HT1080 (cell line): ENCODE measurements at regions not wholly inside any gene's neighbourhood (a gene's known extent, or its start where the extent isn't known, plus 50 kb on each side); places are given as distances from the start of the nearest gene placed in this dataset.

Experiments used
- DNase-seq: peaks from one replicate; pipeline ENCODE4 v3.0.0-alpha.2; 2015; ENCODE audit warnings: low read depth

DNA sequence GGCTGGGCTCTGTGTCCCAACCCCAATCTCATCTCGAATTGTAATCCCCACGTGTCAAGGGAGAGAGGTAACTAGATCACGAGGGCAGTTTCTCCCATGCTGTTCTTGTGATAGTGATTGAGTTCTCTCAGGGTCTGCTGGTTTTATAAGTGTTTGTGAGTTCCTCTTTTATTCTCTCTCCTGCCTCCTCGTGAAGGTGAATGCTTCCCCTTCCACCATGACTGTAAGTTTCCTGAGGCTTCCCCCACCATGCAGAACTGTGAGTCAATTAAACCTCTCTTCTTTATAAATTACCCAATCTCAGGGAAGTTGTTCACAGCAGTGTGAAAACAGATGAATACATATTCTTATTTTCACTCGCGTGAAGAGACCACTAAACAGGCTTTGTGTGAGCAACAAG lies 148.2 kb downstream of the TMEM30B start:
- DNase-seq: no peak

DNA sequence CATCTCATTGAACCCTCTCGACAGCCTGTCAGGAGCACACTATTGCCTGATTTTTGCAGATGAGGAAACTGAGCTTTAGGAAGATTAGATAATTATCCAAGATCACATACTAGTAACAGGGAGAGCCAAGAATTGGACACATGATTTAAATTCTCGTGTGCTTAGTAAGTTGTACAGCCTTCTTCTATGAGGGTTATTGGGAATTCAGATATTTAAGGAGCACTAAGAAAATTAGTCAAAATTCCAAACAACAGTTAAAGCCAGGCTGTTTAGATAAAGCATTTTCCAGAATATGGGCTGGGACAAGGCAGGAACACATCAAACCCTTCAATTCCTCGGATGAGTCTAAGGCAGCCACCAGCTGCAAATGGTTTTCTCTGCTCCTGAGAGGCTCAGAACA lies 148.8 kb downstream of the TMEM30B start:
- no peak for DNase-seq

DNA sequence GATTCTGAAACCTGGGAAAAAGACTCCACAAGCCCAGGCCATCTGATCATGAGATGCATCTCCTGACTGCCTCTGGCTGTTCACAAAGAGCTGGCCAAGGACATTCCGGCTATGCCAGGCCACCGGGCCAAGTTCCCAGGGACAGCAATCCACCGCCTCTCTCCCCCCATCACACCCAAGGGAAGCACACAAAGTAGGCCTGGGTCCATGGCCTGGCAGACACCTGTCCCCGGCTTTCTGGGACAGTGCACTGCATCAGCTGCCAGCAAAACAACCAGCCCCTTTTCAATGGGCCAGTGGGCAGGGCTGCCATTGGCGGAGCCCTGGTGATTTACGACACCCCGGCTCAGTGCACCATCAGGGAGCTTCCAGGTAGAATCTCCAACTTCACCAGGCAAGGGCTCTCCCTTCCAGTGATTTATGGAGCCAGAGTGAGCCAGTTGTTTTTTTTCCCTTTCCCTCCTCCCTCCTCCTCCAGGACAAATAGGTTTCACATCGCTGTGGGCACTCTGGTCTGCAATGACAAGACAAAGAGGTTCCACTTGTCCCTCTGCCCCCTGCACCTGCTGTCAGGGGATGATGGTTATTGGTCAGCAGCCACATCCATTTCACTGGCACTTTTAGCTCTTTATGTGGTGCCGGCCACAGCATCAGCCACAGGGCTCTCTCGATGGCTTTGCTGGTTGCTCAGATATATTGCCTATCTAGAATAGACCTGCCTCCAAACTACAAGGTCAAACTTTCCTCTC lies 149.6 kb downstream of the SLC38A6 start:
- DNase-seq: no peak

DNA sequence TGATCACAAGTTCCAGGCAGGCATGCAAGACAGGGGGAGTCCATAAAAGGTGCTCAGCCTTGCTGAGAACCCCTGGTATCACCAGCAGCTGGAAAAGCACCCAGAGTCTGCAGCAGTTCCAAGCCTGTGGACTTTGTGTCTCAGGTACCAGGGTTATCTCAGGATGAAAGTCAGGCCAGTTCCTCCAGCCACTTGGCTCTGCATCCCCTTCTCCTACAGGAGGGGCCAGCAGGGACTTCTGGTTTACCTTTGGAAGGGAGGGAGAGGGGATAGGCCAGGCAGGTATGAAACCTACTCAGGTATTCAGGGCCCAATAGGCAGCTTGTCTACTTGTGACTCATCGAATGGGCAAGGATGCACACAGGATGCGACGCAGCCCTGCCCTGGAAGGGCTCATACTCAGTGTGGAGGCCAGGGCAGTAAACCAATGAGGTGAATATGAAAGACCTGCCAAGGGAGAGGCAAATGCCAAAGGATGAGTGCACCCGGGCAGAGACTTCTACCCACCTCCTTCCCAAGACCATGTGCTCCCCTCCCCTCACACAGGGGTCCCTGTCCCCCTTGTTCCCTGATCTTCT lies 148.2 kb downstream of the SLC38A6 start:
- no peak for DNase-seq

DNA sequence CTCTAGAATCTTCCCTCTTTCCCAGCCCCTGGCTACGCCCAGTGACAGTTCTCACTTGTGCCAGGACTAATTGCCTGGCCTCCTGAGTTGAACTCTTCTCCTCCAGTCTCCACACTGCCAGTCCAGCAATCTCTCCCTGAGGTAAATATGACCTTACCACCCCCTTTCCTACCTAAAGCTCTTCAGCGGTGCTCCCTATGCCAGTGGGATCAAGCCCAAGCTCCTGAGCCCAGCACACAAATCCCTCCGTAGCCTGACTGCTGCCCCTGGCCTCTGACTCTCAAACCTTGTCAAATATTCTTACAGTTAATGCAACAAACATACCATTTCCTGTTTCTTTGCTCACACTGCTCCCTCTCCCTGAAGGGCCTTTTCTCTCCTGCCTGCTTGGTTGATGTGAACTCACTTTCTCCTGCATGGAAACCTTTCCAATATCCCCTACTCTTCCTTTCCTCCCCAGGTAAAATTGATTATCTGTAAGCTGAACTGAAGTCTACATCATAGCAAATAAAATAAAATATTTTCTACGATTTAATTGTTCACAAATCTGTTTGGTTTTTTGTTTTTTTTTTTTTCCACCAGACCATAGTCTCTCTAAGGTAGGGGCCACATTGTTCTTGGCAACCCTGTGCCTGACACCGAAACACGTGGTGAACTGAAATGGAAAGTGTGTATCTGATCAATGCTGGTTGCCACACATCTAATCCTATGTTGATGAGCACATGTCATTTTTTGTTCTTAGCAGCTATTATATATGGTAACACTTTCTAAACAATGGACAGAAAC lies 147.5 kb downstream of the SLC38A6 start:
- no peak for DNase-seq

DNA sequence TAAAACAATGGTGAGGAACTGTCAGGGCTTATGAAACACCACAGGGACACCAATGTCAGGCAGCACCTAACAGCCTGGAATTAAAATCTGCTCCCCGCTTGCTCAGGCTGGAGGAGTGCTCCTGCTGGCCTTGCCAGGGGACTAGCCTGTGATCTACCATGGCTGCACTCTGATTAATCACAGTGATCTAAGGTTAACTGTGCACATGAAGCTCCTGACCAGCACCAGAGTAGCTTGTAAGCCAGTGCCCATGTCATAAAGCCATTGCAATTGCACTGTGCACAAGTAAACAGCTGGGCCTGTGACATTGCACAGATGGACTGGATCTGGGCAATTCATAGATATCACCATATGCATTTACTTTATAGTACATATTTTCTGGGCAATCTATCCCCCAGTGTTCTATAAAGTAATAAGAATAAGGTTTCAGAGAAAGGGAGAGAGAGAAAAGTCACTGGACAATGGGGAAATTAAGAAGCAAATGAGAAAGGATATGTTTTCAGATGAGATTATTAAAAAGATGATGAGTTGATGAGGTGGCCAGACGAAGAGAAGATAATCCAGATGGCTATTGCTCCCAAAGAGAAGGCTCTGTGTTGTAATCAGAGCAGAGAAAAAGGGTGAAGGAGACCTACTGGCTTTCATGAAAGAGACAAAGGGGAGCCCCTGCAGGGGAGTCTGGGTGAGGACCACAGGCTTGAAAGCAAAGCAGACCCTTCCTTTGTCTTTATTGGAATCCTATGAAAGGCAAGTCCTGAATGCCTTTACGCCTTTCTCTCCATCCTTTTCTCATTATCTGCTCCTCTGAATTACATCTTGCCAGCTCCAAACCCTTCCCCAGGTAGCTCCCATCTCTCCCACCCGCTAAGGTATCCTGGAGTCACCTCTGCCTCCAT lies 145.8 kb downstream of the SLC38A6 start:
- no peak for DNase-seq

DNA sequence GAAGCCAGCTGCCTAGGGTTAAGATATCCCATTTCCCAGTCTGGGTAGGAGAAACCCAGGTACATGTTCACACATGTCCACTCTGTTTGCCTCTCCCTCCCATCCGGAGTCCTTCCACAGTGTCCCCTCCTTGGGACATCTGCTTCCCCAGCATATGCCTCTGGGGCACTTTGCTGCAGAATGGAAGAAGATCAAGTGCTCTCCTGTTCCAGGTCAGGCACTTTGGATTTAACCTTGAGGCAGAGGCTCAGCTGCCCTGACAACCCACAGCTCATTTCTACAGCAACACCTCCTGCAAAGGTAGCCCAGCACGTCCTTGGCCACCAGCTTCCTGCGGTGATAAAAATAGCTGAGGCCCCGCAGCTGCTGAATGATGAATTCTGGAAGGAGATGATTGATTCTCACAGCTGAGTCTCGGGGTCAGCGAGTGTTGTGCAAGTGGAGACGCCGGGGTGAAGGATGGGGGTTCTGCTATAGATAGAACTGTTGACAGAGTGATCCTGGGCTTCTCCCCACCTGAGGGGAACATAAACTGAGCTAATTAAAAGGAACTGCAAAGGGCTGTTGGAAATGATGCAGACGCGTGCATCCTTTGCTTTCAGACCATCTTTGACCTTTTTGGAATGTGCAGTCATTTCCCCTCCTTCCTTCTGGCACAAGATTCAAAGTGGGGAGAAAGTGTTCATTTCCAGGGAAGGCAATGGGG lies 145.0 kb downstream of the SLC38A6 start:
- peak; percentile 31 for DNase-seq

DNA sequence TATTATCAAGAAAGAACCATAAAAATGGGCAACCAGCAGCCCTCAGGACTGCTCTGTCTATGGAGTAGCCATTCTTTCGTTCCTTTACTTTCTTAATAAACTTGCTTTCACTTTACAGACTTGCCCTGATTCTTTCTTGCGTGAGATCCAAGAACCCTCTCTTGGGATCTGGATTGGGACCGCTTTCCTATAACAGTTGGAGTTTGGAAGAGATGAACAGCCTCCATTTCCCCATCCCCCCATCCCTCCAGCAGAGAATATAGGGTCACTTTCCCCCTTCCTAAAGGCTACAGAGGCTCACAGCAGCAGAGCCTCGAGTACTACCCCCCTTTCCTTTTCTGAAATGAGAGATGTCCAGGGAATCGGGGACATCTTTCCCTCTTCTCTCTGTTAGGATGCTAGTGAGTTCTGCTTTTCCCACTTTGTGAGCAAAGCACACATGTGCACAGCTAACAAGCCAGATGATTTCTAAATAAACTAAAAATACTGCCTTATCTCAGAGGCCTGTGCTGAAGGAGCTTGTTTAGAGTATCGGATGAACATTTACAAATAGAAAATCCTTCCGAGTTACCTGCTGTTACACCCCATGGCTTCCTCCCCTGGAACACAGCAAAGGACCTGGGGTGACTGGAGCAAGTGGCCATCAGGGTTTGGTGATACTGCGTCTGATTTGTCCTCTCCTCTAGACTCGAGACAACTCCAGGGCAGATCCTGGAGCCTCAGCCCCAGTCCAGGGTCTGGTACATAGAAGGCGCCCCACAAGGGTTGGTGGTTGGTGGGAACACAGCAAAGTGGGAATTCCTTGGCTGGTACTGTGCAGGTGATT lies 144.2 kb downstream of the SLC38A6 start:
- DNase-seq: no peak

DNA sequence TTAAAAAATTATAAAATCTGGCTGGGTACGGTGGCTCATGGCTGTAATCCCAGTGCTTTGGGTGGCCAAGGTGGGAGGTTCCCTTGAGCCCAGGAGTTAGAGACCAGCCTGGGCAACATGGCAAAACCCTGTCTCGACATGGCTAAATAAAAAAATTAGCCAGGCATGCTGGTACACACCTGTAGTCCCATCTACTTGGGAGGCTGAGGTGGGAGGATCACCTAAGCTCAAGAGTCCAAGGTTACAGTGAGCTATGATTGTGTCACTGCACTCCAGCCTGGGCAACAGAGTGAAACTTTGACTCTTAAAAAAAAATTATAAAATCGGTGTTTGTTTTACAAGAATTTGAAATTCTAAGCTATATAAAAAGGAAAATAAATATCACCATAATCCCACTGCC lies 141.8 kb downstream of the SLC38A6 start:
- no peak for DNase-seq

DNA sequence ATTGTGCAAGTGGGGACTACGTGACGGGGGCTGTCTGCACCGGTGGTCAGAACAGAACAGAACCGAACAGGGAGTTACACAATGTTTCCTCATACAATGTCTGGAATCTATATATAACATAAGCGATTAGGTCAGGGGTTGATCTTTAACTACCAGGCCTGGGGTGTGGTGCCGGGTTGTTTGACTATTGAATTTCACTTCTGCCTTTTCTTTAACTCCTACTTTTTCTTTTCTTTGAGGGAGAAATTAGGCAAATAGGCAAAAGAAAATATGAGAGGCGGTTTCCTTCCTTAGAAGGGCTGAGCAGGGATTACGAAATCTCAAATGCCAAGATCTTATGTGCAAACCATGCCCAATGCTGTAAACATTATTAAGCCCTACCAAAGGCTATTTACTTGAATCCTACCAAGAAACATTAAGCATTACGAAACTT lies 140.3 kb downstream of the SLC38A6 start:
- DNase-seq: no peak

DNA sequence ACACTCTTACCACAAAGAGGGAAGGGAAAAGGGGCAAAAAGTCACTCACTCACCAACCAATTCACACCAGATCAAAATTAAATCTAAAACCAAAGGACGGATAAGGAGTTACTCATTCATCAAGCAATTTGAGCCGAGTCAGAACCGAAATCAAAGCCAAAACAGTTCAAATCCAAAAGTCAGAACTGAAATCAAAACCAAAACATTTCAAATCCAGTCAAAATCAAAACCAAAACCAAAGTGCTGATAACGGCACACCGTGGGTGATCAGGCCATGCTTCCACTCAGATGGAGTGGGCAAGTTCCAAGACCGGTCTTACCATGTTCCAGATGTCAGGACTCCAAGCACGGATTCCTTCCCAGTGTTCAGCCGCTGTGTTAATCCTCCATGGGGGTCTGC lies 139.5 kb downstream of the SLC38A6 start:
- no peak for DNase-seq

DNA sequence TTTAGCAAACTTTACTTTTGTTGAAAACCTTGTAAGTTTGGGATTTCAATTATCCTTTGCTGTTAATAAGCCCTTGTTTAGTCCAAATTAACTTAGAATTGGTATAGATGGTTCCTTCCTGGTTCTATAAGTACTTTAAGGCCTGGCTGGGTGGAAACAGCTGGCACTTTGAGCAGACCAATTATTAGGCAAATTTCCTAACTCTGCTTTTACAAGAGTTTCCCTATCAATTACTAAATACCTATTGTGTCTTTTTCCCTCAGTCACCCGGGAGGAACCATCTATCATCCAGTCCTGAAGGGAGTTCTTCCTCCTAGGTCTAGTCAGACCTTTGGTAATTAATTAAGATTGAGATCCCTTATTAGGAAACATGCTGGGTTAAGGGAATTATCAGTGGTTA lies 138.0 kb downstream of the SLC38A6 start:
- no peak for DNase-seq

DNA sequence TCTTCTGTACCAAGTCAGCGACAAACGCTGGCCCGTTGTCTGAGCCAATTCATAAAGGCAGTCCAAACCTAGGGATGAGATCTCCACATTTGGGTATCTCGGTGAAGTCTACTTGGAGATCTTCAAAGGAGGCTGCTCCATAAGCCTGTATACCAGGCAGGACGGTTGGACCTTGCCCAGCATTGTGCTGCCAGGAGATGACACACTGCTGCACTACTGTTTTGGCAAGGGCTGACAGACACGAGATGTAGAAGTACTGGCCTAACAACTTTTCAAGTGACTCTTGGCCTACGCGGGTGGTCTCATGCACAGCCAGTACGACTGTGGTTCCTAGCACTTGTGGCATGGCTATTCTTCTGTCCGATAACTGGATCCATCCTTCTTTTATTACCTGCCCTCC lies 135.3 kb downstream of the SLC38A6 start:
- no peak for DNase-seq

DNA sequence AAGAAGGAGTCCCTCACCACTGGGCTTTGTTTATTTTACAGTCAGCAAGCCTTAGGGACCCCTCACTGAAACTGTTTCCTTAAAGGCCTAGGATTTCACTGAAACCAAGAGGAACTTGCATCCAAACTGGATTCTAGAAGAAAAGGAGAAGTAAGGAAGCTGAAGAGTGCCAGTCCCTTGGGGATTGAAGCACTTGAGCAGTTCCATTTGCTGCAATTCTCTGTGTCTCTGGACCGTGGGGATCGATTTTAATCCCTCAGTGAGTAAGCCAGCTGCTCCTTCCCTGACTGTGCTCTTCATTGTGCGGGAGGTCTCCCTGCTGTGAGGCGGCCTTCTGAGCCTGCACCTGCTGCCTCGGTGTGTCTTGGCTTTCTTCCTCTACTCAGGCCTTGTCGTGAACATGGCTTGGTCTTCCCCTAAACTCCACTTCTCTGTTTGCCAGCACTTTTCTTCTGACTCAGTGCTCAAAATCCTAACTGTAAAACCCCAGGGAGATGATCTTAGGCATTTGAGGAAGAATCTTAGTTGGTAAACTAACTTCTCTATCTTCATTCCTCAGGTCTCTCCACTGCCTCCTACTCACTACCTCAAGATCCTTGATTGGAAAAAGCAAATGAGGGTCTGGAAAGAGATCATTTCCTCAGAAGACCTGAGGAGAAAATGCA lies 132.6 kb downstream of the SLC38A6 start:
- no peak for DNase-seq

DNA sequence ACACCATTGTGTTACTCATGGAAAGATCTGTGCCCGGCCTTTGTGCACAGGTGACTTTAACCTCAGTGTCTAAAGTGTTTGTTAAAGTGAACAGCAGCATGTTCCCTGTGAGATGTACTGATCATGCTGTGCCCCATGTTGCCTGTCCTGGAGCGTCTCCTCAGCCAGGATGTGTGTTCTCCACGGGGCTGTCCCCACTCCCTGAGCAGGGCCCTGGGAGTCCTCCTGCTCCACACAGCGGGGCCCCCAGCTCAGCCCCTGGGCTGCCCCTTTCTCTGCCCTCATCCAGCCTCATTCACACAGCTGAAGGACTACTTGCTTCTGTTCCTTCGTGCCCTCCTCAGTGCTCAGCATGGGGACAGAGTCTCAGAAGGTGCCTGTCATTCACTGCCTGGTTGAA lies 131.5 kb downstream of the SLC38A6 start:
- DNase-seq: no peak

DNA sequence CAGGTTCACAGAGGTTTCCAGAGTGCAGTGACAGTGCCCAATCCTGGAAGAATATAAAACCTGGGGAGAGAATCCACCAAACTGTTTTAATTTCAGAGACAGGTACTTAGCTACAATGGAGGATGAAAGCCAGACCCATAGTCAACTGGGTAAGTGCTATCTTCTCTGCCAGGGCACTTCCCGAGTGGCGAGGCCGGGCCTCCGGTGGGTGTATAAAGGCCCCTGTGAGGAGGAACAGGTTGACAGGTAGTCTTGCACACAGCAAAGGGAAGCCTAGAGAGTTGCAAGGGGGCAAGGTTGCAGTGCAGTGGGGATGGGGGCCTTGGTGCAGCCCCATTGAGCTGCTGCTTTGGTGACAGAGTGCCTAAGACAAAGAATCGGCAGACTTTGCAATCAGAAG lies 130.7 kb downstream of the SLC38A6 start:
- DNase-seq: no peak

DNA sequence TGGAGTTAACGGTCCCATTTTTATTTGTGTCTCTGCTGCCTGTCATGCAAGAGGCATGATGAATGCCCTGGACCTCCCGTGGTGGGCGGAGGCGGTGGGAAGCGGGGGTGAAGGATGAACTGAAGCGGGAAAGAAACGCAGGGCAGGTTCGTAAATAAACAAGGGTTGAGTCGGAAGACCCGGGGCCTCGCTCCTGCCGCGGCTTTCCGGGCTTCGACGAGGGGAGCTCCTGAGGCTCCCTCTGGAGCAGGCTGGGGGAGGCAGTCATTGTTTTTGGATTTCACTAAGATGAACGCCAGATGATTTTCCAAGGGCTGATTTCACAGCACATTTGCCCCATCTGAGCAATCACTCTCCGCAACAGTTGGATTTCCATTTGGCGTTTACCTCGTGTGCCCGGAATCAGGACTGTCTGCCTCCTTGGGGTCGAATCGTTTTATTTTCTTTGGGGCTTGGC lies 130.2 kb downstream of the SLC38A6 start:
- DNase-seq: no peak

DNA sequence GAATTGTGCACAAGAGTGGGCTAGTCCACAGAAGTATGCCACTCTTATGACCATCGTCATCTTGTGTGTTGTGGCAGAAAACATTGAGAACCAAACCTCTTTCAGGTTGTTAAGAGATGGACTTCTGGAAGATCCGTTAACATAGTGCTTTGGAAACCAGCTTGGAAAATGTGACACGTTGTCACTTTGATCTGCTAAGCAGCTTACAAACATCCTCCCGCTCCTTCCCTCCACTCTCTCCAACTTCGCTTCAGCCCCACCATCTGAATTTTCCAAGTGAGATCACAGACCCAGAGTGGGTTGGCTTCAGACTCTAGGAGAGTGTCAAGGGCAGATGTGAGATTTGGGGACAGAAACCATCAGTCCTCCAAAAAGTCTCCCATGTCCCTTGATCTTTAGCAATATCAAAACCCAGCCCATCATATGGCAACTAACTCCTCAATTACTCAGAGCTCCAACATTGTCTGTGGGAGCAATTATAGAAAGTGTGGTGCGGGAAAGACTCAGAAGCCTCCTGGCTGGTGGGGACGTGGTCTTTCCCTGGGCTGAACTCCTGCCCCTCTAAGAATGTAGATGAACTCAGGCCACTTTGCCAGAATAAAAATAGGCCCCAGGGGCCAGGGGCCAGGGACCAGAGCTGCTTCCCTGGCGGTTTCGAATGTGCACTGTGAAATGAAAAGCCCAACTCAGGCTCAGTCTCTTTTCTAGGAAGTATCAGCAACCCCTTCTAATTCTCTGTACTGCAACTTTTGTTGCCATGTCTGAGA lies 129.5 kb downstream of the SLC38A6 start:
- no peak for DNase-seq

DNA sequence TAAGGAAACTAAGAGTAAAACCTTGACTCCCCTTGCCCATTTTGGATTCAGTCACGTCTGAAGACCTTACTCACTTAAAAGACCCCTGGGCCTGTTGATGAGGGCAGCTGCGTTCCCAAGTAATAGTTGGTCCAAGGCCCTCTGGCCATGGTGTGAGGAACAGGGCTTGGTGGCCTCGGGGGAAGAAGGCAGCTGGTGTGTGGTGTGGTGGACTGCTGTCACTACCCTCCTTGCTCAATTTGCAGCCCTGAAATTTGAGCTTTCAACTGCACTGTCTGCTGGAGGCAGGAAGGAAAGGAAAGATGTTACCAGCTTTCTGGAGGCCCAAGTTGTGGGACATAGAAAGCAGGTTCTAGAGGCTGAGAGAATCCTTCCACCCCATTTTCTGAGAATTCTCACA lies 128.2 kb downstream of the SLC38A6 start:
- DNase-seq: no peak
